Endothelial cell of umbilical vein (primary cell): ENCODE measurements at regions not wholly inside any gene's neighbourhood (a gene's known extent, or its start where the extent isn't known, plus 50 kb on each side); places are given as distances from the start of the nearest gene placed in this dataset.

ENCODE experiments used
- BruUV-seq: library from RNA; stranded (reverse); fragments of 400-500 nt; replicated peaks from 2 replicates; lab custom pipeline; 2021; lab: Mats Ljungman, UMichigan
- CTCF ChIA-PET: fragments of 300-600, 350-600 bp; sonication (Branson Sonifier 250); formaldehyde crosslinking; loops from one replicate; lab custom pipeline; 2021; ENCODE audit warnings: antibody characterized with exemption, inconsistent platforms; lab: Charles Lee
- POLR2A ChIA-PET: fragments of 300-600, 350-600 bp; sonication (Branson Sonifier 250); formaldehyde crosslinking; loops from one replicate; lab custom pipeline; 2021; ENCODE audit warnings: antibody characterized with exemption, inconsistent platforms; lab: Charles Lee
- DNase-seq: peaks from one replicate; pipeline ENCODE4 v3.0.0-alpha.2; 2011; ENCODE audit warnings: low read depth, low spot score
- FAIRE-seq: peaks from 2 replicates; lab custom pipeline; 2011; peaks lifted over from hg19 to GRCh38; lab: Jason Lieb, UNC
- H2AFZ ChIP-seq: 2 replicates; pipeline ENCODE4 v1.6.0; 2012; ENCODE audit warnings: low read depth, low read length, control low read depth, inconsistent platforms
- H3K27ac ChIP-seq: 2 replicates; pipeline ENCODE4 v1.5.1; 2011; ENCODE audit warnings: low read depth, mild to moderate bottlenecking, control low read depth, low read length, moderate library complexity; ENCODE audit not compliant: insufficient read depth
- H3K27me3 ChIP-seq, 2 experiments: 2 replicates each; pipeline versions ENCODE4 v1.6.0 to v1.6.1; 2011; ENCODE audit warnings: low read length in 2 of 2, mixed read lengths in 1 of 2; ENCODE audit not compliant: control insufficient read depth in 2 of 2, insufficient read depth in 2 of 2
- H3K36me3 ChIP-seq, 2 experiments: 2 replicates in 1 of 2; 3 replicates in 1 of 2; pipeline ENCODE4 v1.5.1; 2011; ENCODE audit warnings: low read length in 2 of 2, mild to moderate bottlenecking in 1 of 2, moderate library complexity in 1 of 2; ENCODE audit not compliant: control insufficient read depth in 2 of 2, insufficient read depth in 2 of 2; ENCODE audit errors: extremely low read depth in 1 of 2
- H3K4me1 ChIP-seq: 3 replicates; pipeline ENCODE4 v1.5.1; 2011; ENCODE audit warnings: mild to moderate bottlenecking, low read length; ENCODE audit not compliant: control insufficient read depth, insufficient read depth; ENCODE audit errors: extremely low read depth
- H3K4me2 ChIP-seq: 2 replicates; pipeline ENCODE4 v1.6.1; 2011; ENCODE audit warnings: low read length, control low read depth, mixed read lengths; ENCODE audit not compliant: insufficient read depth
- H3K4me3 ChIP-seq, 3 experiments: fragments of 200-600 bp in 1 of 3; sonication (generic), shearing (Covaris generic) in 1 of 3; replicated peaks in 1 of 3; 2 replicates each; pipeline ENCODE4 v1.5.1; 2011 to 2016; ENCODE audit warnings: control low read depth in 3 of 3, low read length in 3 of 3, mild to moderate bottlenecking in 2 of 3, inconsistent platforms in 1 of 3, low read depth in 1 of 3, moderate library complexity in 1 of 3; ENCODE audit not compliant: insufficient read depth in 1 of 3
- H3K79me2 ChIP-seq: 2 replicates; pipeline ENCODE4 v1.6.0; 2012; ENCODE audit warnings: low read length, inconsistent platforms; ENCODE audit not compliant: control insufficient read depth, insufficient read depth
- H3K9ac ChIP-seq: replicated peaks from 2 replicates; pipeline ENCODE3; 2011; ENCODE audit warnings: low read length, control low read depth; ENCODE audit not compliant: insufficient read depth; ENCODE audit errors: extremely low read depth
- H3K9me1 ChIP-seq: replicated peaks from 3 replicates; pipeline ENCODE4 v1.6.0; 2011; ENCODE audit warnings: mild to moderate bottlenecking, low read length; ENCODE audit not compliant: control insufficient read depth, insufficient read depth; ENCODE audit errors: extremely low read depth
- H3K9me3 ChIP-seq: replicated peaks from 2 replicates; pipeline ENCODE4 v1.5.1; 2012; ENCODE audit warnings: low read length, inconsistent platforms; ENCODE audit not compliant: control insufficient read depth, insufficient read depth
- H4K20me1 ChIP-seq: replicated peaks from 2 replicates; pipeline ENCODE3; 2011; ENCODE audit warnings: mild to moderate bottlenecking, low read length; ENCODE audit not compliant: control insufficient read depth, insufficient read depth; ENCODE audit errors: extremely low read depth
- CTCF ChIP-seq, 2 donors: IDR thresholded peaks; 1 replicate in 1 of 2; 2 replicates in 1 of 2; pipeline ENCODE4 v1.5.1; 2011; ENCODE audit warnings: low read length in 2 of 2, mild to moderate bottlenecking in 2 of 2, moderate library complexity in 2 of 2, control low read depth in 1 of 2, inconsistent platforms in 1 of 2, low read depth in 1 of 2; ENCODE audit not compliant: insufficient read depth in 1 of 2; ENCODE audit errors: extremely low read depth in 1 of 2
- EZH2 ChIP-seq: IDR thresholded peaks from 2 replicates; pipeline ENCODE4 v1.6.1; 2012; ENCODE audit warnings: borderline replicate concordance, low read depth, mild to moderate bottlenecking, moderate library complexity, low read length, inconsistent platforms; ENCODE audit not compliant: severe bottlenecking
- FOS ChIP-seq: IDR thresholded peaks from 2 replicates; pipeline ENCODE4 v1.6.1; 2011; ENCODE audit warnings: mild to moderate bottlenecking, low read length, moderate library complexity, borderline replicate concordance; ENCODE audit not compliant: insufficient read depth
- GATA2 ChIP-seq: IDR thresholded peaks from 2 replicates; pipeline ENCODE4 v1.7.0; 2011; ENCODE audit warnings: low read depth, mild to moderate bottlenecking, moderate library complexity, mixed read lengths, low read length; ENCODE audit not compliant: insufficient read length, insufficient read depth
- JUN ChIP-seq: IDR thresholded peaks from 2 replicates; pipeline ENCODE4 v1.6.1; 2011; ENCODE audit warnings: borderline replicate concordance, low read depth; ENCODE audit not compliant: insufficient read length, insufficient read depth
- MYC ChIP-seq: IDR thresholded peaks from one replicate; pipeline ENCODE4 v1.6.1; 2011; ENCODE audit warnings: mild to moderate bottlenecking, low read depth, low read length
- POLR2A ChIP-seq: IDR thresholded peaks from 2 replicates; pipeline ENCODE4 v1.6.1; 2012; ENCODE audit warnings: low read depth, mild to moderate bottlenecking, control low read depth, low read length
- POLR2AphosphoS5 ChIP-seq: IDR thresholded peaks from 2 replicates; pipeline ENCODE4 v1.6.1; 2012; ENCODE audit warnings: low read depth, mild to moderate bottlenecking, control low read depth, low read length, moderate library complexity; ENCODE audit not compliant: insufficient read depth
- dilution Hi-C: fragments of 300-500 bp; cut with MboI; formaldehyde crosslinking; loops from one replicate; pipeline ENCODE4 v1.15.0; 2019; ENCODE audit warnings: low sequenced_read_pairs; ENCODE audit not compliant: extremely low pct_ligation_motif_present
- intact Hi-C: fragments of 100-400 bp; cut with micrococcal nuclease; formaldehyde crosslinking; loops from one replicate; pipeline ENCODE4 v1.10.0; 2022
- TF ChIP-seq, protein P1 (sequence below): IDR thresholded peaks from 2 replicates; pipeline ENCODE4 v1.6.1; 2011; ENCODE audit not compliant: insufficient read depth, insufficient read length

DNA sequence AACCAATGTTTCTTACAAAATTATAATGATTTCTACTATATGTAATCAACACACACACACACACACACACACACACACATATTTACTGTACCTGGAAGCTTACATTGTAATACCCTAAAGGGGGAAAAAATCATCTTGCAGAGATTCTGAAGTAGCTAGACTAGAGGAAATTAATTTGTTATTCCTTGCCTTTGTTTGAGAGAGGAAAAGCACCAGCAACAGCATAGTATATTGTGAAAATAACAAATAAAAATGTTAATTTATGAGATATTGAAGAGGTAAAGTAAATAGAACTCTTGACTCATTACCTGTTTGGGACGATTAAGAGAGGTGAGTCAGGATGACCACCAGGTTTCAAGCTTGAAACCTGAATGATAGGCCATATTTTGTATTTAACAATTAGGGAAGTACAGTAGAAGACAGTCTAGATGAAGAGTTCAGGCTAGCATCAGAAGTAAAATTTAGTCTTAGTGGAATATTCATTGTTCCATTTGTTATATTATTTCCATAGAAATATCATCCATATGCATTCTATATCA is 873.4 kb upstream of the PCDH10 start:
- H4K20me1 ChIP-seq: no peaks in the 10 kb centered on the region
- ChIA-PET POLR2A (no interaction called here), CTCF (interaction anchor here (1.0 kb wide), 2 partner anchors 10 to 58 kb away, joined by 3 read pairs; no protein-coding TSS in a partner anchor)
- TF ChIP-seq POLR2AphosphoS5 (no peak), MYC (no peak), FOS (no peak), JUN (no peak), EZH2 (no peak), GATA2 (no peak), POLR2A (no peak)
- TF ChIP-seq, protein P1, sequence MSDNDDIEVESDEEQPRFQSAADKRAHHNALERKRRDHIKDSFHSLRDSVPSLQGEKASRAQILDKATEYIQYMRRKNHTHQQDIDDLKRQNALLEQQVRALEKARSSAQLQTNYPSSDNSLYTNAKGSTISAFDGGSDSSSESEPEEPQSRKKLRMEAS: no peak
- H3K9me1 ChIP-seq: no peaks in the 10 kb centered on the region
- intact Hi-C loops (no loop called here), dilution Hi-C loops (no loop called here)
- no peaks in the 10 kb centered on the region for H3K27me3 ChIP-seq
- DNase-seq: no peak
- no peak overlapping the region for H3K4me3 ChIP-seq
- no peak for FAIRE-seq
- no peaks in the 10 kb centered on the region for H3K4me1 ChIP-seq
- no peak overlapping the region for H3K9ac ChIP-seq
- no peaks in the 10 kb centered on the region for H3K9me3 ChIP-seq
- H3K79me2 ChIP-seq: no peaks in the 10 kb centered on the region
- no peak overlapping the region for H2AFZ ChIP-seq
- BruUV-seq: no TSS peak
- H3K36me3 ChIP-seq: no peaks in the 10 kb centered on the region
- no peak overlapping the region for H3K4me2 ChIP-seq
- no peak overlapping the region for H3K27ac ChIP-seq

GRCh38 chr4:132276185-132276584 is 872.9 kb upstream of the PCDH10 start:
- no TSS peak for BruUV-seq
- DNase-seq (no peak), FAIRE-seq (no peak)
- no peaks in the 10 kb centered on the region for H4K20me1 ChIP-seq
- H3K4me1 ChIP-seq: no peaks in the 10 kb centered on the region
- no peaks in the 10 kb centered on the region for H3K36me3 ChIP-seq
- H3K27me3 ChIP-seq: no peaks in the 10 kb centered on the region
- TF ChIP-seq POLR2AphosphoS5 (no peak), POLR2A (no peak), CTCF (IDR thresholded peaks at IDR 0.05; ENCODE audit: extremely low read depth in 1 of 2, insufficient read depth in 1 of 2, low read depth in 1 of 2, low read length in 2 of 2) (no peak), EZH2 (no peak), MYC (no peak), FOS (no peak), JUN (no peak), GATA2 (no peak)
- TF ChIP-seq, protein P1: no peak
- POLR2A ChIA-PET: no interaction called here
- no peak overlapping the region for H3K27ac ChIP-seq
- no peak overlapping the region for H3K4me3 ChIP-seq
- dilution Hi-C loops: no loop called here
- no peaks in the 10 kb centered on the region for H3K79me2 ChIP-seq
- CTCF ChIA-PET: interaction anchor here (0.6 to 1.0 kb wide), 2 partner anchors 11 to 84 kb away, joined by 3 read pairs; no protein-coding TSS in a partner anchor
- H2AFZ ChIP-seq: no peak overlapping the region
- intact Hi-C loops: no loop called here
- H3K9me3 ChIP-seq: no peaks in the 10 kb centered on the region
- H3K4me2 ChIP-seq: no peak overlapping the region
- no peaks in the 10 kb centered on the region for H3K9me1 ChIP-seq
- H3K9ac ChIP-seq: no peak overlapping the region
